ENCODE measurements at regions not wholly inside any gene's neighbourhood (a gene's known extent, or its start where the extent isn't known, plus 50 kb on each side); places are given as distances from the start of the nearest gene placed in this dataset.
A peak's percentile ranks its signal among the peaks of the same experiment; 100 is the strongest.

DNA sequence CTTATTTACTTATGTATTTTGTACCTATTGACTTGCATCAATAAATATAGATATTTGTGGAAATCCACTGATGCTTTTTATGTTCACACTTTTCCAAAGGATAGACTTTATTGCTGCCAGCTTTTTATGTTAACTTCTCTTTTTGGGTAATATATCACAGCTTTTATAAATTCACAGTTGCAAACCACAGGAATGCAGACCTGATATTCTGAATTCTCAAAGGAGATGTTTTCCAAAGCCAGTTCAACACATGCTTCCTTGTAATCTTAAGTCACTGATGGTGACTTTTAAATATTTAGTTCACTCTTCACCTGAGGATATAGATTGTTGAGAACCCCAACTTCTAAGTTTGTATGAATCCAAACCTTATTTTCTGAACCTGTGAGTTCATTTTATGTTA is 223.4 kb upstream of the PRR16 start:
- peak; percentile 13 for DNase-seq

More for the DNA sequence above, 223.4 kb upstream of the PRR16 start:
- CTCF ChIA-PET, result interaction anchor here (0.8 kb wide), 1 partner anchor 206 kb away, joined by 3 read pairs; no protein-coding TSS in a partner anchor
- H3K4ac ChIP-seq (ENCODE audit: low read depth, low read length), result no peak overlapping the region
- intact Hi-C loops (cut with micrococcal nuclease) (no loop called here), in situ Hi-C loops (cut with MboI; ENCODE audit: low sequenced_read_pairs) (no loop called here), dilution Hi-C loops (cut with HindIII; ENCODE audit: low sequenced_read_pairs, unreplicated experiment) (no loop called here)
- H2BK5ac ChIP-seq (ENCODE audit: low read depth, low read length, poor library complexity, severe bottlenecking), result no peak overlapping the region
- no TSS peak for BruUV-seq (replicated peaks)
- H3K27me3 ChIP-seq (ENCODE audit: control insufficient read depth, insufficient read depth, low read length), result no peaks in the 10 kb centered on the region
- no peaks in the 10 kb centered on the region for H3K9me1 ChIP-seq (ENCODE audit: insufficient read depth, low read length)
- no peaks in the 10 kb centered on the region for H3K9me3 ChIP-seq (ENCODE audit: control insufficient read depth, insufficient read depth, low read length)
- no peak overlapping the region for H2AK5ac ChIP-seq (ENCODE audit: low read depth, low read length)
- no peak overlapping the region for H2BK15ac ChIP-seq (ENCODE audit: low read depth, low read length)
- H3K4me1 ChIP-seq (ENCODE audit: control insufficient read depth, insufficient read depth, low read length), result no peaks in the 10 kb centered on the region
- H4K20me1 ChIP-seq (ENCODE audit: insufficient read depth, low read length), result no peaks in the 10 kb centered on the region
- no peak for ATAC-seq (ENCODE audit: low read depth)
- POLR2A ChIA-PET (ENCODE audit: unreplicated experiment), result no interaction called here
- H2BK20ac ChIP-seq (ENCODE audit: low read depth, low read length), result no peak overlapping the region
- H3K4me2 ChIP-seq (ENCODE audit: low read depth, low read length), result no peak overlapping the region
- no peak overlapping the region for H2AK9ac ChIP-seq (replicated peaks; ENCODE audit: low read depth, low read length, poor library complexity)
- no peak overlapping the region for H3K14ac ChIP-seq (replicated peaks; ENCODE audit: low read depth, low read length)
- H3K79me1 ChIP-seq (ENCODE audit: low read depth in 1 of 2, low read length in 2 of 2), result no peaks in the 10 kb centered on the region
- no peak overlapping the region for H2BK120ac ChIP-seq (ENCODE audit: low read depth, low read length)
- no peak overlapping the region for H3K56ac ChIP-seq (ENCODE audit: extremely low read depth, insufficient read depth, low read length)
- no peak overlapping the region for H4K5ac ChIP-seq (ENCODE audit: low read depth, low read length)
- no peak overlapping the region for H4K91ac ChIP-seq (ENCODE audit: insufficient read depth, low read depth, low read length)
- no peak overlapping the region for H3K23ac ChIP-seq (ENCODE audit: low read depth, low read length)
- H3K9ac ChIP-seq (ENCODE audit: low read depth, low read length), result no peak overlapping the region
- H3K4me3 ChIP-seq (ENCODE audit: insufficient read depth, low read depth, low read length), result no peak overlapping the region
- H3K18ac ChIP-seq (ENCODE audit: low read depth, low read length), result no peak overlapping the region
- H3K36me3 ChIP-seq (ENCODE audit: control insufficient read depth, insufficient read depth, low read length), result no peaks in the 10 kb centered on the region
- no peak overlapping the region for H4K8ac ChIP-seq (ENCODE audit: low read depth in 2 of 2, low read length in 2 of 2)
- TF ChIP-seq CHD1 (IDR thresholded peaks at IDR 0.05; ENCODE audit: low read depth, low read length) (no peak), CEBPB (IDR thresholded peaks at IDR 0.05; ENCODE audit: low read depth, low read length) (no peak), NFE2L2 (IDR thresholded peaks at IDR 0.05; ENCODE audit: low read depth, low read length) (no peak), USF2 (IDR thresholded peaks at IDR 0.05; ENCODE audit: low read depth, low read length) (no peak), RAD21 (IDR thresholded peaks at IDR 0.05; ENCODE audit: low read length) (no peak), SMC3 (IDR thresholded peaks at IDR 0.05; ENCODE audit: low read depth, low read length) (no peak), MAZ (IDR thresholded peaks at IDR 0.05; ENCODE audit: borderline replicate concordance, low read depth, low read length) (no peak), RFX5 (IDR thresholded peaks at IDR 0.05; ENCODE audit: low read depth, low read length) (no peak), MXI1 (IDR thresholded peaks at IDR 0.05; ENCODE audit: borderline replicate concordance, low read depth, low read length) (no peak), POLR2A (IDR thresholded peaks at IDR 0.05; ENCODE audit: low read depth, low read length) (no peak), FOS (IDR thresholded peaks at IDR 0.05; ENCODE audit: low read depth, low read length) (no peak), MAFK (IDR thresholded peaks at IDR 0.05; ENCODE audit: low read depth, low read length) (no peak), BHLHE40 (IDR thresholded peaks at IDR 0.05; ENCODE audit: low read depth, low read length) (no peak), ELK1 (IDR thresholded peaks at IDR 0.05; ENCODE audit: borderline replicate concordance, low read depth, low read length) (no peak), RCOR1 (IDR thresholded peaks at IDR 0.05; ENCODE audit: insufficient replicate concordance, low read length) (no peak)
- TF ChIP-seq, protein P1, sequence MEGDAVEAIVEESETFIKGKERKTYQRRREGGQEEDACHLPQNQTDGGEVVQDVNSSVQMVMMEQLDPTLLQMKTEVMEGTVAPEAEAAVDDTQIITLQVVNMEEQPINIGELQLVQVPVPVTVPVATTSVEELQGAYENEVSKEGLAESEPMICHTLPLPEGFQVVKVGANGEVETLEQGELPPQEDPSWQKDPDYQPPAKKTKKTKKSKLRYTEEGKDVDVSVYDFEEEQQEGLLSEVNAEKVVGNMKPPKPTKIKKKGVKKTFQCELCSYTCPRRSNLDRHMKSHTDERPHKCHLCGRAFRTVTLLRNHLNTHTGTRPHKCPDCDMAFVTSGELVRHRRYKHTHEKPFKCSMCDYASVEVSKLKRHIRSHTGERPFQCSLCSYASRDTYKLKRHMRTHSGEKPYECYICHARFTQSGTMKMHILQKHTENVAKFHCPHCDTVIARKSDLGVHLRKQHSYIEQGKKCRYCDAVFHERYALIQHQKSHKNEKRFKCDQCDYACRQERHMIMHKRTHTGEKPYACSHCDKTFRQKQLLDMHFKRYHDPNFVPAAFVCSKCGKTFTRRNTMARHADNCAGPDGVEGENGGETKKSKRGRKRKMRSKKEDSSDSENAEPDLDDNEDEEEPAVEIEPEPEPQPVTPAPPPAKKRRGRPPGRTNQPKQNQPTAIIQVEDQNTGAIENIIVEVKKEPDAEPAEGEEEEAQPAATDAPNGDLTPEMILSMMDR (conservative IDR thresholded peaks at IDR 0.05; ENCODE audit: low read depth, low read length), result no peak
- H3K27ac ChIP-seq (ENCODE audit: insufficient read depth, low read length), result no peak overlapping the region
- H2AFZ ChIP-seq (replicated peaks; ENCODE audit: low read length, poor library complexity), result no peak overlapping the region
